Colon (tissue), 2 donors: ENCODE measurements at regions not wholly inside any gene's neighbourhood (a gene's known extent, or its start where the extent isn't known, plus 50 kb on each side); places are given as distances from the start of the nearest gene placed in this dataset.
"Not testable (repeated sequence)": the region's sequence is repeated elsewhere in the genome, so short reads cannot be mapped to it uniquely, and the experiment has no call there.

ENCODE experiments used
- FAIRE-seq: peaks from 2 replicates; lab custom pipeline; 2012; peaks lifted over from hg19 to GRCh38; lab: Jason Lieb, UNC
- donor health status: control.
- donor health status: control.

DNA sequence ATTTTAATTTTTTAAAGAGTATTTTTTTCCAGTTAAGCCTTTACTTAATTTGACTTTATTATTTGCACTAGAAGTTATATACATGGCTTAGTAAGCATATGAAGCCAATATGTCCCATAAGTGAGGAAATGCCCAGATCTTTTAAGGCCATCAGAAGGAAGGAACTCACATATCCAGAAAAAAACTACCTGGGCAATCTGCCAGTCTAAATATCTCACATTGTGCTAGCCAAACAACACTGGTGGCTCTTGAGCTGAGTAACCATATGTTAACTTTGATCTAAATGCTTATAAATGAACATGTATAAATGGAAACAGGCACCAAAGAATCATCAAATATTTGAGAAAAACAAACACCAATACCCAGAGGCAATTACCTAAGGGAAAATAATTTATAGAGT lies 138.6 kb upstream of the APOOL start:
- no peak for FAIRE-seq

DNA sequence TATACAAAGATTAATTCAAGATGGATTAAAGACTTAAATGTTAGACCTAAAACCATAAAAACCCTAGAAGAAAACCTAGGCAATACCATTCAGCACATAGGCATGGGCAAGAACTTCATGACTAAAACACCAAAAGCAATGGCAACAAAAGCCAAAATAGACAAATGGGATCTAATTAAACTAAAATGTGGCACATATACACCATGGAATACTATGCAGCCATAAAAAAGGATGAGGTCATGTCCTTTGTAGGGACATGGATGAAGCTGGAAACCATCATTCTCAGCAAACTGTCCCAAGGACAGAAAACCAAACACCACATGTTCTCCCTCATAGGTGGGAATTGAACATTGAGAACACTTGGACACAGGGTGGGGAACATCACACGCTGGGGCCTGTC lies 133.4 kb upstream of the APOOL start:
- FAIRE-seq = not testable (repeated sequence)

DNA sequence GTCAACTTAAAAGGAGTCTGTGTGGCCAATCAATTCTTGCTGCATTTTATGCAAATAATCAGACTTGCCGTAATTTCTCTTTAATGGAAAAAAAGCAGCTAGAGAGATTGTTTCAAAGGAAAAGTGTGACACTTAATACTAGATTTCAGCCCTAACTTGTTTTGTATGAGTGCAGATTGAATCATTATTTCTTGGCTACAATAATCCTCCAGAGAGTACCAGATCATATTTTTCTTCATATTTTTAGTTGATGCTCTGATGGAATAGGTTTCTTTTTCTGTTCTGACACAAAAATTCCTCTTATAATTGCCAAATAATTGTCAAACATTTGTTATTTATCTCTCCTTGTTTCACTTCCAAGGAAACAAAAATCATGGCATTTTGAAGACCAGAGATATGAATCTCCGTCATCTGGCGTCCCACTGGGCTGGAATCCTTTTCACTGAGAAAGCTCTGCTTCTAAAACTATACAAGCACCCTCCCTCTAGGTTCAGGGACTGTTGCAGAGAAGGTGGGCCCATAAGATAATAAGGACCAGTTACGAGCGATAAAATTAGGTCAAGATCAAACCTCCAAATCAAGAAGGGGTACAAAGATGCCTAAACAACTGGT lies 131.4 kb upstream of the APOOL start:
- FAIRE-seq = peak; percentile 14

DNA sequence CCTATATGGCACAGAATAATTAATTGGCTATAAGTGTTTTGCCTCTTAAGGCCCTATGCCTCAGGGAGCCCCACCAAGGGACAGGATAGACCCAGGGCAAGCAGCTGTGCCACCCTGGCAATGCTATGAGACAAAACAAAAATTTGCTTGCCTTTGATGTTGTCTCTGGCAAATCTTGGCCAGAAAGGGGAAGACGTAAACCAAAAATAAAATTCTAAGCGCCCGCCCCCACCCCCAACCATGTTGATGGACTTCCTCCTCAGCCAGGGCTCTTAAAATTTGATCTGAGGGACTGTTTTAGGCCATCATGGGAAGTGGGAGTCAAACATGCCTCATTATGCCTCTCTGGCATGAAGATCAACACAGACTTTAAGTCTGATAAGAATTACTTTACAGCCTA lies 130.5 kb upstream of the APOOL start:
- no peak for FAIRE-seq

DNA sequence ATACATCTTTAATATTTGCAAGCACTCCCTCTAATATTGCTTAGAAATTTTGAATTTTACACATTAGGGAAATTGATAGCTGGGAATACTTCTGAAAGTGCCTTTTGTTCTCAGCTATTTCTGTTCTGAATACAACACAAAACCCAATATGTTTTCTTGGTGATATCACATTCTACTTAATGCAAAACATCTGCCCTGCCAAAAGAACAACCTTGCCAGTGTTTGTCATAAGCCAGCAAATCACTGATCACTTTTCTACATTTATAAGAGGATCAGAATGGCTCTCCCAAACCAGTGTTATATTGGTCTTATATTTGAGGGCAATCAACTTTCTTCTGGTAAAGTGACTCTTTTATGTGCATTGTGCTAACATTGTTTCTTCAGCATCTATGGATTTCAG lies 126.8 kb upstream of the APOOL start:
- FAIRE-seq = no peak

- FAIRE-seq = no peak
These were observed 109.8 kb upstream of the APOOL start for GRCh38 chrX:84893897-84894296.

GRCh38 chrX:84907324-84907968 lies 96.2 kb upstream of the APOOL start:
- FAIRE-seq = peak; percentile 88

- FAIRE-seq = no peak
These were observed 94.5 kb upstream of the APOOL start for GRCh38 chrX:84909151-84909550.

GRCh38 chrX:84924624-84925023 lies 79.1 kb upstream of the APOOL start:
- no peak for FAIRE-seq

DNA sequence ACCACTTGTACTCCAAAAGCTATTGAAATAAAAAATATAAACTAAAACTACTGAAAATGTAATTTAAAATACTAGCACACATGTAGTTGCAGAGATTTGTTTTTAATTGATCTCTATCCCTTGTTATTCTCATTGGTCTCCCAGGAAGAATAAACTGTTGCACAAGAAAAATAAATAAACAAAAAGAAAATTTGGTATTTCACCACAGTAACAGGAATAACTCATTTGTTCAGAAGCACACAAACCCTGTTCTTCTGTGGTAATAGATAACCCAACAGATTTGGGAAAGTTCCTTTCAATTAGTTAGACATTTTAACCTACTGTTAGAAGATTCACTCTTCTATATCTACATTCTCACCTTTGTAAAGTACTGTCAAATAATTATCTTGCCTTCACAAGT lies 70.9 kb upstream of the APOOL start:
- FAIRE-seq = peak; percentile 82

GRCh38 chrX:84933956-84934556 lies 69.6 kb upstream of the APOOL start:
- FAIRE-seq = no peak
